ENCODE measurements at regions not wholly inside any gene's neighbourhood (a gene's known extent, or its start where the extent isn't known, plus 50 kb on each side); places are given as distances from the start of the nearest gene placed in this dataset.

GRCh38 chr9:130755377-130756007, 61.9 kb downstream of the EXOSC2 start:
- no peak for DNase-seq (ENCODE audit: low spot score)

GRCh38 chr9:130756037-130756436, 62.5 kb downstream of the EXOSC2 start:
- no peak for DNase-seq (ENCODE audit: low spot score)

- no peak for DNase-seq (ENCODE audit: low spot score)
These were observed 63.0 kb downstream of the EXOSC2 start for GRCh38 chr9:130756455-130757152.

GRCh38 chr9:130759738-130760137, 66.2 kb downstream of the EXOSC2 start:
- DNase-seq (ENCODE audit: low spot score): no peak

- no peak for DNase-seq (ENCODE audit: low spot score)
These were observed 70.0 kb downstream of the EXOSC2 start for GRCh38 chr9:130763331-130764171.

GRCh38 chr9:130765137-130766020, 69.7 kb upstream of the ABL1 start:
- DNase-seq (ENCODE audit: low spot score): no peak

- no peak for DNase-seq (ENCODE audit: low spot score)
These were observed 68.8 kb upstream of the ABL1 start for GRCh38 chr9:130766021-130766926.

GRCh38 chr9:130766927-130767307, 68.1 kb upstream of the ABL1 start:
- no peak for DNase-seq (ENCODE audit: low spot score)

- no peak for DNase-seq (ENCODE audit: low spot score)
These were observed 66.8 kb upstream of the ABL1 start for GRCh38 chr9:130768265-130768664.

GRCh38 chr9:130768891-130769403, 66.1 kb upstream of the ABL1 start:
- no peak for DNase-seq (ENCODE audit: low spot score)

GRCh38 chr9:130770093-130770492, 65.0 kb upstream of the ABL1 start:
- DNase-seq (ENCODE audit: low spot score): no peak

GRCh38 chr9:130770679-130771442, 64.2 kb upstream of the ABL1 start:
- peak; percentile 54 for DNase-seq (ENCODE audit: low spot score)

- DNase-seq (ENCODE audit: low spot score): no peak
These were observed 62.9 kb upstream of the ABL1 start for GRCh38 chr9:130772185-130772584.

GRCh38 chr9:130774183-130774582, 60.9 kb upstream of the ABL1 start:
- no peak for DNase-seq (ENCODE audit: low spot score)

GRCh38 chr9:130775336-130775991, 59.6 kb upstream of the ABL1 start:
- no peak for DNase-seq (ENCODE audit: low spot score)

- no peak for DNase-seq (ENCODE audit: low spot score)
These were observed 55.8 kb upstream of the ABL1 start for GRCh38 chr9:130779153-130779855.

GRCh38 chr9:130780415-130780814, 54.6 kb upstream of the ABL1 start:
- DNase-seq (ENCODE audit: low spot score): no peak

- no peak for DNase-seq (ENCODE audit: low spot score)
These were observed 54.1 kb upstream of the ABL1 start for GRCh38 chr9:130780865-130781504.

All from HuH-7.5 (cell line).